Neuronal stem cell (in vitro differentiated cells): ENCODE measurements at regions not wholly inside any gene's neighbourhood (a gene's known extent, or its start where the extent isn't known, plus 50 kb on each side); places are given as distances from the start of the nearest gene placed in this dataset.

Experiments
- DNase-seq: peaks from one replicate; pipeline ENCODE4 v3.0.0-alpha.2; 2013; ENCODE audit warnings: low spot score
- H2AFZ ChIP-seq: one replicate; pipeline ENCODE4 v1.6.1; 2013; ENCODE audit warnings: mild to moderate bottlenecking, low read length, inconsistent platforms
- H2AK5ac ChIP-seq: 2 replicates; pipeline ENCODE4 v1.6.1; 2013; ENCODE audit warnings: low read depth, mild to moderate bottlenecking, inconsistent platforms, low read length, moderate library complexity, mixed read lengths
- H2BK120ac ChIP-seq: 2 replicates; pipeline ENCODE4 v1.6.1; 2013; ENCODE audit warnings: low read depth, mild to moderate bottlenecking, inconsistent platforms, low read length, moderate library complexity, mixed read lengths
- H2BK12ac ChIP-seq: one replicate; pipeline ENCODE4 v1.6.1; 2013; ENCODE audit warnings: low read length, inconsistent platforms
- H2BK15ac ChIP-seq: 2 replicates; pipeline ENCODE4 v1.6.1; 2013; ENCODE audit warnings: mild to moderate bottlenecking, low read length, inconsistent platforms, mixed read lengths
- H2BK5ac ChIP-seq: one replicate; pipeline ENCODE4 v1.6.1; 2013; ENCODE audit warnings: inconsistent platforms, mild to moderate bottlenecking, low read length, moderate library complexity
- H3K14ac ChIP-seq: one replicate; pipeline ENCODE4 v1.6.1; 2013; ENCODE audit warnings: low read length, inconsistent platforms
- H3K18ac ChIP-seq: 2 replicates; pipeline ENCODE4 v1.6.1; 2013; ENCODE audit warnings: low read length, inconsistent platforms
- H3K23ac ChIP-seq: 2 replicates; pipeline ENCODE4 v1.6.1; 2013; ENCODE audit warnings: low read depth, mild to moderate bottlenecking, mixed read lengths, low read length, inconsistent platforms; ENCODE audit not compliant: poor library complexity
- H3K27ac ChIP-seq: replicated peaks from 3 replicates; pipeline ENCODE4 v1.5.1; 2013; ENCODE audit warnings: low read length, inconsistent platforms
- H3K27me3 ChIP-seq, 3 experiments: 2 replicates each; pipeline ENCODE4 v1.6.1; 2013; ENCODE audit warnings: low read length in 3 of 3, mild to moderate bottlenecking in 2 of 3, inconsistent platforms in 1 of 3, low read depth in 1 of 3, mixed read lengths in 1 of 3, moderate library complexity in 1 of 3; ENCODE audit not compliant: control insufficient read depth in 3 of 3, insufficient read depth in 3 of 3
- H3K36me3 ChIP-seq, 2 donors: replicated peaks in 1 of 2; 2 replicates each; pipeline ENCODE4 v1.6.1; 2013; ENCODE audit warnings: low read length in 2 of 2; ENCODE audit not compliant: control insufficient read depth in 2 of 2, insufficient read depth in 2 of 2
- H3K4ac ChIP-seq: 2 replicates; pipeline ENCODE4 v1.6.1; 2013; ENCODE audit warnings: inconsistent platforms, mild to moderate bottlenecking, low read length, moderate library complexity
- H3K4me1 ChIP-seq, 2 donors: 1 replicate in 1 of 2; 2 replicates in 1 of 2; pipeline ENCODE4 v1.6.1; 2013; ENCODE audit warnings: low read length in 2 of 2, low read depth in 1 of 2; ENCODE audit not compliant: control insufficient read depth in 2 of 2, insufficient read depth in 1 of 2
- H3K4me2 ChIP-seq: one replicate; pipeline ENCODE4 v1.6.1; 2013; ENCODE audit warnings: mild to moderate bottlenecking, low read length, inconsistent platforms; ENCODE audit not compliant: insufficient read depth, poor library complexity, severe bottlenecking
- H3K4me3 ChIP-seq, 2 donors: 2 replicates each; pipeline ENCODE4 v1.5.1; 2013; ENCODE audit warnings: low read length in 2 of 2, mild to moderate bottlenecking in 2 of 2, inconsistent platforms in 1 of 2, moderate library complexity in 1 of 2
- H3K79me1 ChIP-seq: one replicate; pipeline ENCODE4 v1.6.1; 2013; ENCODE audit warnings: low read depth, mild to moderate bottlenecking, inconsistent platforms, low read length, moderate library complexity
- H3K9ac ChIP-seq: one replicate; pipeline ENCODE4 v1.6.1; 2013; ENCODE audit warnings: mild to moderate bottlenecking, low read depth, low read length, inconsistent platforms; ENCODE audit not compliant: poor library complexity
- H3K9me3 ChIP-seq, 2 donors: replicated peaks in 1 of 2; 2 replicates each; pipeline versions ENCODE3 to v1.6.1; 2013; ENCODE audit warnings: low read length in 2 of 2, mild to moderate bottlenecking in 2 of 2, inconsistent platforms in 1 of 2, low read depth in 1 of 2, mixed read lengths in 1 of 2, moderate library complexity in 1 of 2; ENCODE audit not compliant: control insufficient read depth in 2 of 2, insufficient read depth in 1 of 2
- H4K8ac ChIP-seq: one replicate; pipeline ENCODE4 v1.6.1; 2013; ENCODE audit warnings: low read depth, mild to moderate bottlenecking, inconsistent platforms, low read length, moderate library complexity
- H4K91ac ChIP-seq: one replicate; pipeline ENCODE4 v1.6.1; 2013; ENCODE audit warnings: low read length, low read depth, mild to moderate bottlenecking, inconsistent platforms; ENCODE audit not compliant: poor library complexity
- WGBS, 2 donors: extraction: QIAGEN DNeasy Blood & Tissue Kit; methylation state at CpG; one replicate each; pipeline ENCODE4 v1.1.7; 2013; ENCODE audit warnings: missing lambda C conversion rate in 2 of 2, mixed read lengths in 1 of 2; ENCODE audit not compliant: insufficient read length in 2 of 2, insufficient replicate concordance in 1 of 2; ENCODE audit errors: extremely low coverage in 2 of 2; 5-methylcytosine and 5-hydroxymethylcytosine counted together

- no peaks in the 10 kb centered on the region for H3K27me3 ChIP-seq
Measured at GRCh38 chr17:6018788-6019187, 51.4 kb upstream of the WSCD1 start.

GRCh38 chr17:6019959-6020358 lies 50.2 kb upstream of the WSCD1 start:
- no peak overlapping the region for H2AFZ ChIP-seq
- no peak overlapping the region for H3K14ac ChIP-seq
- no peaks in the 10 kb centered on the region for H3K27me3 ChIP-seq
- no peak overlapping the region for H4K91ac ChIP-seq
- no peak overlapping the region for H2BK5ac ChIP-seq
- no peak overlapping the region for H3K23ac ChIP-seq
- no peaks in the 10 kb centered on the region for H3K36me3 ChIP-seq
- no peaks in the 10 kb centered on the region for H3K9me3 ChIP-seq
- no peak overlapping the region for H3K4me2 ChIP-seq
- H3K79me1 ChIP-seq: no peaks in the 10 kb centered on the region
- H3K4me3 ChIP-seq: no peak overlapping the region
- no peak overlapping the region for H2AK5ac ChIP-seq
- no peak overlapping the region for H3K27ac ChIP-seq
- no peak overlapping the region for H3K4ac ChIP-seq
- no peak overlapping the region for H2BK120ac ChIP-seq
- no peak overlapping the region for H3K18ac ChIP-seq
- H2BK12ac ChIP-seq: no peak overlapping the region
- no CpG with 5 or more reads among the region's 6 CpGs for WGBS, 2 donors
- DNase-seq: no peak
- H3K9ac ChIP-seq: no peak overlapping the region
- H4K8ac ChIP-seq: no peak overlapping the region
- H3K4me1 ChIP-seq: peaks cover 5 to 12% of the 10 kb centered on the region in 2 donors
- H2BK15ac ChIP-seq: no peak overlapping the region

More at GRCh38 chr17:6018788-6019187, 51.4 kb upstream of the WSCD1 start:
- Histone ChIP-seq H2AFZ (no peak overlapping the region), H3K9me3 (peaks cover 0 to 4% of the 10 kb centered on the region in 2 donors), H2AK5ac (no peak overlapping the region), H3K4ac (no peak overlapping the region), H4K91ac (no peak overlapping the region), H2BK5ac (no peak overlapping the region), H3K4me1 (peaks cover 5 to 11% of the 10 kb centered on the region in 2 donors), H3K14ac (no peak overlapping the region), H3K4me2 (no peak overlapping the region), H3K27ac (no peak overlapping the region), H3K79me1 (no peaks in the 10 kb centered on the region), H3K23ac (no peak overlapping the region), H3K9ac (no peak overlapping the region), H3K18ac (no peak overlapping the region), H2BK12ac (no peak overlapping the region), H2BK120ac (no peak overlapping the region), H3K4me3 (no peak overlapping the region), H3K36me3 (no peaks in the 10 kb centered on the region), H2BK15ac (no peak overlapping the region), H4K8ac (no peak overlapping the region)
- no CpG with 5 or more reads among the region's 1 CpG for WGBS, 2 donors
- DNase-seq: no peak

GRCh38 chr17:6020376-6021010 lies 49.7 kb upstream of the WSCD1 start:
- no peaks in the 10 kb centered on the region for H3K79me1 ChIP-seq
- H3K9me3 ChIP-seq: peaks cover 0 to 2% of the 10 kb centered on the region in 2 donors
- no peak overlapping the region for H4K8ac ChIP-seq
- H3K4ac ChIP-seq: no peak overlapping the region
- no peak overlapping the region for H3K4me2 ChIP-seq
- H2BK12ac ChIP-seq: no peak overlapping the region
- H3K4me3 ChIP-seq: no peak overlapping the region
- no peak overlapping the region for H2BK15ac ChIP-seq
- no CpG with 5 or more reads among the region's 3 CpGs for WGBS, 2 donors
- H3K4me1 ChIP-seq: peaks cover 5 to 12% of the 10 kb centered on the region in 2 donors
- H3K18ac ChIP-seq: no peak overlapping the region
- no peak overlapping the region for H2BK5ac ChIP-seq
- H3K23ac ChIP-seq: no peak overlapping the region
- no peak overlapping the region for H3K27ac ChIP-seq
- no peaks in the 10 kb centered on the region for H3K27me3 ChIP-seq
- H3K14ac ChIP-seq: no peak overlapping the region
- no peak overlapping the region for H2BK120ac ChIP-seq
- DNase-seq: no peak
- no peak overlapping the region for H2AK5ac ChIP-seq
- H2AFZ ChIP-seq: no peak overlapping the region
- H3K9ac ChIP-seq: no peak overlapping the region
- no peaks in the 10 kb centered on the region for H3K36me3 ChIP-seq
- no peak overlapping the region for H4K91ac ChIP-seq
